ENCODE measurements at regions not wholly inside any gene's neighbourhood (a gene's known extent, or its start where the extent isn't known, plus 50 kb on each side); places are given as distances from the start of the nearest gene placed in this dataset.

GRCh38 chr2:126399001-126399400 lies 257.0 kb upstream of the GYPC start:
- TF ChIP-seq EZH2 (IDR thresholded peaks at IDR 0.05; ENCODE audit: borderline replicate concordance, low read depth, low read length, poor library complexity, severe bottlenecking) (no peak), CTCF (conservative IDR thresholded peaks at IDR 0.05; ENCODE audit: low read depth, low read length) (no peak)
